DND-41 (cell line): ENCODE measurements at regions not wholly inside any gene's neighbourhood (a gene's known extent, or its start where the extent isn't known, plus 50 kb on each side); places are given as distances from the start of the nearest gene placed in this dataset.

Experiments used
- ATAC-seq: fragments of 200-7000 bp; cut with Tn5 transposase; 3 replicates; pipeline ENCODE4 v1.9.1; 2021; ENCODE audit warnings: low read depth; ENCODE audit not compliant: insufficient read depth
- DNase-seq: peaks from one replicate; pipeline ENCODE4 v3.0.0-alpha.2; 2020
- H2AFZ ChIP-seq: 2 replicates; pipeline ENCODE4 v1.6.0; 2012; ENCODE audit warnings: low read depth, low read length
- H3K27ac ChIP-seq: 2 replicates; pipeline ENCODE4 v1.5.1; 2012; ENCODE audit warnings: low read length, inconsistent platforms
- H3K27me3 ChIP-seq: fragments of 200-600 bp; sonication (generic); 2 replicates; pipeline ENCODE4 v1.6.0; 2012; ENCODE audit warnings: low read length, mild to moderate bottlenecking, inconsistent platforms; ENCODE audit not compliant: insufficient read depth, poor library complexity
- H3K36me3 ChIP-seq: 2 replicates; pipeline ENCODE4 v1.5.1; 2012; ENCODE audit warnings: low read length, inconsistent platforms; ENCODE audit not compliant: insufficient read depth
- H3K4me1 ChIP-seq: 2 replicates; pipeline ENCODE4 v1.5.1; 2012; ENCODE audit warnings: mild to moderate bottlenecking, low read length; ENCODE audit not compliant: insufficient read depth
- H3K4me2 ChIP-seq: 2 replicates; pipeline ENCODE4 v1.6.0; 2012; ENCODE audit warnings: mild to moderate bottlenecking, moderate library complexity, low read length, inconsistent platforms; ENCODE audit not compliant: insufficient read depth
- H3K4me3 ChIP-seq, 2 experiments: fragments of 200-600 bp in 1 of 2; shearing (Covaris generic) in 1 of 2; 2 replicates each; pipeline ENCODE4 v1.5.1; 2012 to 2016; ENCODE audit warnings: inconsistent platforms in 2 of 2, low read length in 2 of 2, mild to moderate bottlenecking in 2 of 2, low read depth in 1 of 2, moderate library complexity in 1 of 2
- H3K79me2 ChIP-seq: 2 replicates; pipeline ENCODE4 v1.6.0; 2012; ENCODE audit warnings: low read length, inconsistent platforms; ENCODE audit not compliant: insufficient read depth
- H3K9ac ChIP-seq: 2 replicates; pipeline ENCODE4 v1.6.0; 2012; ENCODE audit warnings: low read depth, mild to moderate bottlenecking, inconsistent platforms, low read length, moderate library complexity
- H3K9me3 ChIP-seq: 2 replicates; pipeline ENCODE4 v1.5.1; 2012; ENCODE audit warnings: low read length, moderate library complexity, mild to moderate bottlenecking, inconsistent platforms; ENCODE audit not compliant: insufficient read depth, severe bottlenecking
- H4K20me1 ChIP-seq: 2 replicates; pipeline ENCODE4 v1.6.0; 2012; ENCODE audit warnings: low read length; ENCODE audit not compliant: insufficient read depth
- EZH2 ChIP-seq: IDR thresholded peaks from 3 replicates; pipeline ENCODE4 v1.6.1; 2012; ENCODE audit warnings: borderline replicate concordance, low read depth, mild to moderate bottlenecking, moderate library complexity, low read length, inconsistent platforms; ENCODE audit not compliant: severe bottlenecking
- TF ChIP-seq, protein P1 (sequence below): IDR thresholded peaks from 2 replicates; pipeline ENCODE4 v1.5.1; 2012; ENCODE audit warnings: borderline replicate concordance, low read length, moderate library complexity, mild to moderate bottlenecking; ENCODE audit not compliant: poor library complexity, severe bottlenecking; ENCODE audit errors: extremely low read depth

DNA sequence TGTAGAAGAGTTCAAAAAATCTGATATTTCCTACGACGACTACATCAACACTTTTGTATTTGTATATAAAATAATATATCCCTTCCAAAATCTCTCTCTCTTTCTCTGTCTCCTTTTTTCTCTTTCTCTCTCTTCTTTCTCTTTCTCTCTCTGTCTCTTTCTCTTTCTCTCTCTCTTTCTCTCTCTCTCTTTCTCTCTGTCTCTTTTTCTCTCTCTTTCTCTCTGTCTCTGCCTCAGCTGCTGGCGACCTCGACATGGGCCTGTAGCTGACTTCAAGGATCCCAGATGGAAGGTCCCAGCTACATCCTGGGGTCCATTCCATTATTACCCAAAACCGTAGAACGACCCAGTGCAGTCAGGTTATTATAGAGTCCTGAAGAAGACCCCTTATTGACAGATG lies 90.0 kb downstream of the CD24 start:
- no peaks in the 10 kb centered on the region for H3K36me3 ChIP-seq
- H3K4me1 ChIP-seq: no peaks in the 10 kb centered on the region
- no peak overlapping the region for H2AFZ ChIP-seq
- no peak overlapping the region for H3K4me2 ChIP-seq
- H3K4me3 ChIP-seq: no peak overlapping the region
- H4K20me1 ChIP-seq: no peaks in the 10 kb centered on the region
- H3K27ac ChIP-seq: no peak overlapping the region
- no peaks in the 10 kb centered on the region for H3K79me2 ChIP-seq
- TF ChIP-seq, protein P1, sequence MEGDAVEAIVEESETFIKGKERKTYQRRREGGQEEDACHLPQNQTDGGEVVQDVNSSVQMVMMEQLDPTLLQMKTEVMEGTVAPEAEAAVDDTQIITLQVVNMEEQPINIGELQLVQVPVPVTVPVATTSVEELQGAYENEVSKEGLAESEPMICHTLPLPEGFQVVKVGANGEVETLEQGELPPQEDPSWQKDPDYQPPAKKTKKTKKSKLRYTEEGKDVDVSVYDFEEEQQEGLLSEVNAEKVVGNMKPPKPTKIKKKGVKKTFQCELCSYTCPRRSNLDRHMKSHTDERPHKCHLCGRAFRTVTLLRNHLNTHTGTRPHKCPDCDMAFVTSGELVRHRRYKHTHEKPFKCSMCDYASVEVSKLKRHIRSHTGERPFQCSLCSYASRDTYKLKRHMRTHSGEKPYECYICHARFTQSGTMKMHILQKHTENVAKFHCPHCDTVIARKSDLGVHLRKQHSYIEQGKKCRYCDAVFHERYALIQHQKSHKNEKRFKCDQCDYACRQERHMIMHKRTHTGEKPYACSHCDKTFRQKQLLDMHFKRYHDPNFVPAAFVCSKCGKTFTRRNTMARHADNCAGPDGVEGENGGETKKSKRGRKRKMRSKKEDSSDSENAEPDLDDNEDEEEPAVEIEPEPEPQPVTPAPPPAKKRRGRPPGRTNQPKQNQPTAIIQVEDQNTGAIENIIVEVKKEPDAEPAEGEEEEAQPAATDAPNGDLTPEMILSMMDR: no peak
- TF ChIP-seq EZH2: no peak
- no peaks in the 10 kb centered on the region for H3K9me3 ChIP-seq
- no peak overlapping the region for H3K9ac ChIP-seq
- H3K27me3 ChIP-seq: no peaks in the 10 kb centered on the region
- no peak for DNase-seq
- no peak for ATAC-seq

DNA sequence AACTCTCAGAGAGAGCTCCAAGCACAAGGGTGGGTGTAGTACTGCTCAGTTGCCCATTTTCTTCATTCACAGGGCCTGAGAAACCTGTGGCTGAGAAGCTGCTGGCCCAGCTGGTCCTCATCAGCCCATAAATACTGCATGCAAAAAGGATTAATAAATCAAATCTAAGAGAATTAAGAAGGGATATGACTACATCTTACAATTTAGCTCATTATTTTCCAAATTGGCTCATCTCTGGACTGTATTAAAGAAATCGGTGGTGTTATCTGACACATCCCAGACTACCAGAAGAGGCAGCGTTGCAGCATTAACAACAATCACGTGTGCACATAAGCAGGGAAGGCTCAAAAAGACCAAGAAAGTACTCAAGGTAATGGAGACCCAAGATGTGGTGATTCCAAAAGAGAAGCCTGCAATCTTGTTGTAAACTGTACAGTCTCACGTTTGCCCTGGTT lies 90.7 kb downstream of the CD24 start:
- Histone ChIP-seq H3K27me3 (no peaks in the 10 kb centered on the region), H4K20me1 (no peaks in the 10 kb centered on the region), H3K4me2 (no peak overlapping the region), H3K9ac (no peak overlapping the region), H3K4me3 (no peak overlapping the region), H3K79me2 (no peaks in the 10 kb centered on the region), H3K4me1 (no peaks in the 10 kb centered on the region), H2AFZ (no peak overlapping the region), H3K36me3 (no peaks in the 10 kb centered on the region), H3K27ac (no peak overlapping the region), H3K9me3 (no peaks in the 10 kb centered on the region)
- no peak for DNase-seq
- no peak for ATAC-seq
- no peak for TF ChIP-seq EZH2
- TF ChIP-seq, protein P1: peak; percentile 33

DNA sequence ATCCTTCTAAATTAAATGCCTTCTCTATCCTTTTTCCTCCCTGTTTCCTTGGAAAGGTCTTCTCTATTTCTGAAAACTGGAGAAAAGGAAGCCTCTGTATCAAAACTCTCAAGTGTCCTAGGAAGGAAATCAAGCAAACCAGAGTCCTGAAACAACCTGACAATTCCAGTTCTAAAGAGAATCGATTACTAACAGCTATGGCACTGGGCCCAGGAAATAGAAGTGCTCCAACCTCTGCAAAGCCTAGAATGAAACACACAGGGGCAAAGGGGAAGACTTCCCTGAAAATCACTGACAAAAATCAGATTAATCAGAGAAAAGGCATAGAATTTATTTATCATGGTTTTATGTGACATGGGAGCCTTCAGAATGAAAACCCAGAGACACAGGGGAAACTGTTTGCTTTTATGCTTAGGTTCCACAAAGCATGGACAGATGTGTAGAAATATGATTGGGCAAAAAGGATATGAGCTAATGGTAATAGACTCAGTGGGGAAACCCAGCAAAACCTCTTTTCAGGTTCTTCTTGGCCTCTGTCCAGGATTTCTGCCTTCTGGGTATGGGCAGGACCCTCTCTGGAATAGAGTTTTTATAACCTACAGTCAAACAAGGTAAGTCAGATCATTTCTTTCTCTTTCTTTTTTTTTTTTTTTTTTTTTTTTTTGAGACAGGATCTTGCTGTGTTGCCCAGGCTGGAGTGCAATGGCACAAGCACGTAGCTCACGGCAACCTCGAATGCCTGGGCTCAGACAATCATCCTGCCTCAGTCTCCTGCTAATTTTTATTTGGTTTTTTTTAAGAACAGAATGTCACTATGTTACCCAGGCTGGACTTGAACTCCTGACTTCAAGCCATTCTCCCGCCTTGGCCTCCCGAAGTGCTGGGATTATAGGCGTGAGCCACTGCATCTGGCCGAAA lies 91.7 kb downstream of the CD24 start:
- Histone ChIP-seq H3K79me2 (no peaks in the 10 kb centered on the region), H3K27me3 (no peaks in the 10 kb centered on the region), H3K9ac (no peak overlapping the region), H3K4me3 (no peak overlapping the region), H3K4me1 (no peaks in the 10 kb centered on the region), H3K27ac (no peak overlapping the region), H3K36me3 (no peaks in the 10 kb centered on the region), H4K20me1 (no peaks in the 10 kb centered on the region), H3K9me3 (no peaks in the 10 kb centered on the region), H2AFZ (no peak overlapping the region), H3K4me2 (no peak overlapping the region)
- ATAC-seq (no peak), DNase-seq (no peak)
- no peak for TF ChIP-seq EZH2
- TF ChIP-seq, protein P1: no peak
